Osteocyte (in vitro differentiated cells): ENCODE measurements at regions not wholly inside any gene's neighbourhood (a gene's known extent, or its start where the extent isn't known, plus 50 kb on each side); places are given as distances from the start of the nearest gene placed in this dataset.

Source experiments
- DNase-seq: peaks from one replicate; pipeline ENCODE4 v3.0.0; 2021; ENCODE audit warnings: mixed read lengths; ENCODE audit not compliant: unreplicated experiment; ENCODE audit errors: extremely low spot score
- H3K27ac Mint-ChIP-seq: one replicate; pipeline ENCODE4 v1.8.0; 2021; ENCODE audit warnings: mild to moderate bottlenecking, mixed read lengths; ENCODE audit not compliant: unreplicated experiment
- H3K27me3 Mint-ChIP-seq: one replicate; pipeline ENCODE4 v1.8.0; 2021; ENCODE audit warnings: mixed read lengths; ENCODE audit not compliant: unreplicated experiment
- H3K36me3 Mint-ChIP-seq: one replicate; pipeline ENCODE4 v1.8.0; 2021; ENCODE audit warnings: mixed read lengths; ENCODE audit not compliant: unreplicated experiment
- H3K4me1 Mint-ChIP-seq: one replicate; pipeline ENCODE4 v1.8.0; 2021; ENCODE audit warnings: mixed read lengths; ENCODE audit not compliant: unreplicated experiment
- H3K4me3 Mint-ChIP-seq: one replicate; pipeline ENCODE4 v1.8.0; 2021; ENCODE audit warnings: mild to moderate bottlenecking, moderate library complexity, mixed read lengths; ENCODE audit not compliant: unreplicated experiment
- H3K9me3 Mint-ChIP-seq: one replicate; pipeline ENCODE4 v1.8.0; 2021; ENCODE audit warnings: mixed read lengths; ENCODE audit not compliant: unreplicated experiment
- CTCF ChIP-seq: fragments of 200-600 bp; sonication (generic); IDR thresholded peaks from 2 replicates; pipeline ENCODE4 v1.5.0; 2021; ENCODE audit warnings: antibody characterized with exemption, mild to moderate bottlenecking, moderate library complexity

- no peak for DNase-seq
- H3K4me1 Mint-ChIP-seq = no peaks in the 10 kb centered on the region
- H3K9me3 Mint-ChIP-seq = no peaks in the 10 kb centered on the region
- TF ChIP-seq CTCF = no peak
- no peak overlapping the region for H3K27ac Mint-ChIP-seq
- no peaks in the 10 kb centered on the region for H3K36me3 Mint-ChIP-seq
- H3K27me3 Mint-ChIP-seq = peaks cover 6% of the 10 kb centered on the region
- no peak overlapping the region for H3K4me3 Mint-ChIP-seq
Observed at GRCh38 chr3:86230762-86231161, 760.2 kb downstream of the VGLL3 start.

- Mint-ChIP-seq H3K9me3 (no peaks in the 10 kb centered on the region), H3K4me1 (no peaks in the 10 kb centered on the region), H3K36me3 (no peaks in the 10 kb centered on the region), H3K27ac (no peak overlapping the region), H3K4me3 (no peak overlapping the region), H3K27me3 (peaks cover 6% of the 10 kb centered on the region)
- no peak for TF ChIP-seq CTCF
- no peak for DNase-seq
Observed at GRCh38 chr3:86229775-86230094, 761.2 kb downstream of the VGLL3 start.

- no peaks in the 10 kb centered on the region for H3K9me3 Mint-ChIP-seq
- no peaks in the 10 kb centered on the region for H3K4me1 Mint-ChIP-seq
- H3K36me3 Mint-ChIP-seq = no peaks in the 10 kb centered on the region
- no peak for DNase-seq
- H3K27ac Mint-ChIP-seq = no peak overlapping the region
- no peak overlapping the region for H3K4me3 Mint-ChIP-seq
- peaks cover 6% of the 10 kb centered on the region for H3K27me3 Mint-ChIP-seq
- TF ChIP-seq CTCF = no peak
Observed at GRCh38 chr3:86229086-86229774, 761.7 kb downstream of the VGLL3 start.

- no peak overlapping the region for H3K4me3 Mint-ChIP-seq
- DNase-seq = no peak
- H3K9me3 Mint-ChIP-seq = no peaks in the 10 kb centered on the region
- no peak overlapping the region for H3K27ac Mint-ChIP-seq
- no peak for TF ChIP-seq CTCF
- H3K27me3 Mint-ChIP-seq = peaks cover 6% of the 10 kb centered on the region
- H3K36me3 Mint-ChIP-seq = no peaks in the 10 kb centered on the region
- H3K4me1 Mint-ChIP-seq = no peaks in the 10 kb centered on the region
Observed at GRCh38 chr3:86228101-86228500, 762.8 kb downstream of the VGLL3 start.

GRCh38 chr3:86225461-86225860 lies 765.5 kb downstream of the VGLL3 start:
- H3K4me1 Mint-ChIP-seq = no peaks in the 10 kb centered on the region
- H3K27ac Mint-ChIP-seq = no peak overlapping the region
- TF ChIP-seq CTCF = no peak
- H3K36me3 Mint-ChIP-seq = no peaks in the 10 kb centered on the region
- no peak for DNase-seq
- H3K27me3 Mint-ChIP-seq = peaks cover 3% of the 10 kb centered on the region
- no peak overlapping the region for H3K4me3 Mint-ChIP-seq
- H3K9me3 Mint-ChIP-seq = peaks cover 3% of the 10 kb centered on the region
